ENCODE measurements at regions not wholly inside any gene's neighbourhood (a gene's known extent, or its start where the extent isn't known, plus 50 kb on each side); places are given as distances from the start of the nearest gene placed in this dataset.

GRCh38 chr5:12636209-12636608 lies 732.0 kb upstream of the CTNND2 start:
- no peak overlapping the region for H3K4me3 ChIP-seq
- no peak for TF ChIP-seq POLR2AphosphoS5 (IDR thresholded peaks at IDR 0.05)
- no peak for TF ChIP-seq CTCF (IDR thresholded peaks at IDR 0.05)
- TF ChIP-seq POLR2A (IDR thresholded peaks at IDR 0.05): no peak
- no peak for TF ChIP-seq EP300 (IDR thresholded peaks at IDR 0.05)

GRCh38 chr5:12626556-12626955 lies 722.3 kb upstream of the CTNND2 start:
- Histone ChIP-seq H3K27me3 (no peaks in the 10 kb centered on the region), H3K4me1 (no peaks in the 10 kb centered on the region), H3K9me3 (peaks cover 11% of the 10 kb centered on the region), H3K27ac (no peak overlapping the region), H3K36me3 (no peaks in the 10 kb centered on the region), H3K4me3 (no peak overlapping the region)
- TF ChIP-seq CTCF (IDR thresholded peaks at IDR 0.05) (no peak), POLR2AphosphoS5 (IDR thresholded peaks at IDR 0.05) (no peak), POLR2A (IDR thresholded peaks at IDR 0.05) (no peak), EP300 (IDR thresholded peaks at IDR 0.05) (no peak)
- 67% methylated on average over 4 of the region's 5 CpGs for WGBS
- DNase-seq (ENCODE audit: low spot score in 2 of 2): no peak

More at GRCh38 chr5:12636209-12636608, 732.0 kb upstream of the CTNND2 start:
- WGBS: 83% methylated on average over 5 of the region's 5 CpGs
- DNase-seq (ENCODE audit: low spot score in 2 of 2): no peak
- H3K36me3 ChIP-seq: no peaks in the 10 kb centered on the region
- H3K27ac ChIP-seq: no peak overlapping the region
- H3K9me3 ChIP-seq: no peaks in the 10 kb centered on the region
- no peaks in the 10 kb centered on the region for H3K27me3 ChIP-seq
- H3K4me1 ChIP-seq: no peaks in the 10 kb centered on the region

GRCh38 chr5:12625667-12626263 lies 721.5 kb upstream of the CTNND2 start:
- no peak overlapping the region for H3K4me3 ChIP-seq
- H3K4me1 ChIP-seq: no peaks in the 10 kb centered on the region
- H3K9me3 ChIP-seq: peaks cover 11% of the 10 kb centered on the region
- H3K27ac ChIP-seq: no peak overlapping the region
- H3K36me3 ChIP-seq: no peaks in the 10 kb centered on the region
- no peak for DNase-seq (ENCODE audit: low spot score in 2 of 2)
- no peak for TF ChIP-seq CTCF (IDR thresholded peaks at IDR 0.05)
- TF ChIP-seq POLR2AphosphoS5 (IDR thresholded peaks at IDR 0.05): no peak
- TF ChIP-seq POLR2A (IDR thresholded peaks at IDR 0.05): no peak
- no peak for TF ChIP-seq EP300 (IDR thresholded peaks at IDR 0.05)
- no peaks in the 10 kb centered on the region for H3K27me3 ChIP-seq
- 77% methylated on average over 8 of the region's 8 CpGs for WGBS

GRCh38 chr5:12624776-12625560 lies 720.7 kb upstream of the CTNND2 start:
- Histone ChIP-seq H3K27me3 (no peaks in the 10 kb centered on the region), H3K9me3 (peaks cover 11% of the 10 kb centered on the region), H3K27ac (no peak overlapping the region), H3K4me1 (no peaks in the 10 kb centered on the region), H3K4me3 (no peak overlapping the region), H3K36me3 (no peaks in the 10 kb centered on the region)
- no peak for DNase-seq (ENCODE audit: low spot score in 2 of 2)
- TF ChIP-seq POLR2AphosphoS5 (IDR thresholded peaks at IDR 0.05): no peak
- no peak for TF ChIP-seq EP300 (IDR thresholded peaks at IDR 0.05)
- no peak for TF ChIP-seq CTCF (IDR thresholded peaks at IDR 0.05)
- TF ChIP-seq POLR2A (IDR thresholded peaks at IDR 0.05): no peak
- WGBS: 80% methylated on average over 2 of the region's 4 CpGs

- TF ChIP-seq EP300 (IDR thresholded peaks at IDR 0.05) (no peak), POLR2AphosphoS5 (IDR thresholded peaks at IDR 0.05) (no peak), POLR2A (IDR thresholded peaks at IDR 0.05) (no peak), CTCF (IDR thresholded peaks at IDR 0.05) (no peak)
- 25% methylated on average over 1 of the region's 1 CpG for WGBS
- Histone ChIP-seq H3K4me1 (no peaks in the 10 kb centered on the region), H3K9me3 (peaks cover 11% of the 10 kb centered on the region), H3K27me3 (no peaks in the 10 kb centered on the region), H3K36me3 (no peaks in the 10 kb centered on the region), H3K27ac (no peak overlapping the region), H3K4me3 (no peak overlapping the region)
- DNase-seq (ENCODE audit: low spot score in 2 of 2): no peak
Observed at GRCh38 chr5:12623408-12623807, 719.2 kb upstream of the CTNND2 start.
